MM.1S (cell line): ENCODE measurements at regions not wholly inside any gene's neighbourhood (a gene's known extent, or its start where the extent isn't known, plus 50 kb on each side); places are given as distances from the start of the nearest gene placed in this dataset.

Experiments
- DNase-seq: peaks from one replicate; pipeline ENCODE4 v3.0.0-alpha.2; 2015
- H2AFZ ChIP-seq: fragments of 300-600 bp; sonication (generic); 2 replicates; pipeline ENCODE4 v1.6.0; 2016; ENCODE audit warnings: antibody characterized with exemption, low read length
- H3F3A ChIP-seq: fragments of 300-600 bp; sonication (generic); 2 replicates; pipeline ENCODE4 v1.6.1; 2016; ENCODE audit warnings: mild to moderate bottlenecking, antibody characterized with exemption, low read length, moderate library complexity, mixed read lengths; ENCODE audit not compliant: insufficient read depth
- H3K27ac ChIP-seq: fragments of 300-600 bp; sonication (generic); 2 replicates; pipeline ENCODE4 v1.5.1; 2016; ENCODE audit warnings: mild to moderate bottlenecking, low read length
- H3K27me3 ChIP-seq: fragments of 300-600 bp; sonication (generic); replicated peaks from 2 replicates; pipeline ENCODE4 v1.6.0; 2016; ENCODE audit warnings: low read length; ENCODE audit not compliant: insufficient read depth
- H3K36me3 ChIP-seq: fragments of 300-600 bp; sonication (generic); replicated peaks from 2 replicates; pipeline ENCODE4 v1.6.1; 2016; ENCODE audit warnings: mild to moderate bottlenecking, low read length, mixed read lengths; ENCODE audit not compliant: insufficient read depth
- H3K4me1 ChIP-seq: fragments of 300-600 bp; sonication (generic); 2 replicates; pipeline ENCODE4 v1.6.1; 2016; ENCODE audit warnings: low read length, mixed read lengths
- H3K4me2 ChIP-seq: fragments of 300-600 bp; sonication (generic); 2 replicates; pipeline ENCODE4 v1.6.0; 2016; ENCODE audit warnings: low read depth, low read length
- H3K4me3 ChIP-seq: fragments of 300-600 bp; sonication (generic); 2 replicates; pipeline ENCODE4 v1.5.1; 2016; ENCODE audit warnings: low read length, mixed read lengths
- H3K79me2 ChIP-seq: fragments of 300-600 bp; sonication (generic); 2 replicates; pipeline ENCODE4 v1.6.1; 2016; ENCODE audit warnings: mixed run types, low read length, mixed read lengths
- H3K9ac ChIP-seq: fragments of 300-600 bp; sonication (generic); 2 replicates; pipeline ENCODE4 v1.6.1; 2016; ENCODE audit warnings: low read length, mixed read lengths
- H3K9me2 ChIP-seq: fragments of 300-600 bp; sonication (generic); replicated peaks from 2 replicates; pipeline ENCODE4 v1.6.1; 2016; ENCODE audit warnings: mild to moderate bottlenecking, low read length, mixed read lengths; ENCODE audit not compliant: insufficient read depth
- H3K9me3 ChIP-seq: fragments of 300-600 bp; sonication (generic); replicated peaks from 2 replicates; pipeline ENCODE4 v1.6.1; 2016; ENCODE audit warnings: mild to moderate bottlenecking, low read length, mixed read lengths; ENCODE audit not compliant: insufficient read depth
- H4K20me1 ChIP-seq: fragments of 300-600 bp; sonication (generic); 2 replicates; pipeline ENCODE4 v1.6.1; 2016; ENCODE audit warnings: mild to moderate bottlenecking, low read length, moderate library complexity, mixed read lengths; ENCODE audit not compliant: insufficient read depth
- EZH2 ChIP-seq: fragments of 300-600 bp; sonication (generic); optimal IDR thresholded peaks from 2 replicates; pipeline ENCODE3; 2017; ENCODE audit warnings: low read depth, mild to moderate bottlenecking, antibody characterized with exemption, low read length, mixed read lengths
- EZH2phosphoT487 ChIP-seq: fragments of 300-600 bp; sonication (generic); IDR thresholded peaks from 2 replicates; pipeline ENCODE4 v1.6.1; 2018; ENCODE audit warnings: antibody characterized with exemption, low read length
- TF ChIP-seq, protein P1 (sequence below): fragments of 300-600 bp; sonication (generic); IDR thresholded peaks from 2 replicates; pipeline ENCODE4 v1.5.1; 2016; ENCODE audit warnings: antibody characterized with exemption, low read length, mixed read lengths

DNA sequence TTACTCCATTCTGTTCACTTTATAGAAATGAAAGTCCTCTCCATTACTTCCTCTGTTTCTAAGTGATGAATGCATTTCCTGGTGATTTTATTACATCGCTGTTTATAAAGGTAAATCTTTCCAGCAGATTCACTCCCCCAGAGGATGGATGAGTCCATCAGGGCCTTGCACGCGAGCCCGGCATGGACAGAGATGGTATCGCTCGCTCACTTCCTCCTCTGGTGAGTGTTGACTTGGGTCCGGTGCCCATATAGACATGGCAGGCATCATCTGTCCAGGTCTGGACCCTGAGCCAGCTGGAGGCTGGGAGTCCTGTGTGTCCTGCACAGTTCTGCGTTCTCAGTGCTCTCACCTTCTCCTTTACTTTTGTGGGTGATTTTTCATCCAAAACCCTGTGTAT lies 733.6 kb upstream of the SALL3 start:
- no peak overlapping the region for H3K4me3 ChIP-seq
- no peak overlapping the region for H3K27ac ChIP-seq
- H3F3A ChIP-seq = no peaks in the 10 kb centered on the region
- no peaks in the 10 kb centered on the region for H3K4me1 ChIP-seq
- no peaks in the 10 kb centered on the region for H3K79me2 ChIP-seq
- H3K9me2 ChIP-seq = no peaks in the 10 kb centered on the region
- H3K27me3 ChIP-seq = no peaks in the 10 kb centered on the region
- DNase-seq = no peak
- H2AFZ ChIP-seq = no peak overlapping the region
- no peak for TF ChIP-seq EZH2phosphoT487
- TF ChIP-seq, protein P1, sequence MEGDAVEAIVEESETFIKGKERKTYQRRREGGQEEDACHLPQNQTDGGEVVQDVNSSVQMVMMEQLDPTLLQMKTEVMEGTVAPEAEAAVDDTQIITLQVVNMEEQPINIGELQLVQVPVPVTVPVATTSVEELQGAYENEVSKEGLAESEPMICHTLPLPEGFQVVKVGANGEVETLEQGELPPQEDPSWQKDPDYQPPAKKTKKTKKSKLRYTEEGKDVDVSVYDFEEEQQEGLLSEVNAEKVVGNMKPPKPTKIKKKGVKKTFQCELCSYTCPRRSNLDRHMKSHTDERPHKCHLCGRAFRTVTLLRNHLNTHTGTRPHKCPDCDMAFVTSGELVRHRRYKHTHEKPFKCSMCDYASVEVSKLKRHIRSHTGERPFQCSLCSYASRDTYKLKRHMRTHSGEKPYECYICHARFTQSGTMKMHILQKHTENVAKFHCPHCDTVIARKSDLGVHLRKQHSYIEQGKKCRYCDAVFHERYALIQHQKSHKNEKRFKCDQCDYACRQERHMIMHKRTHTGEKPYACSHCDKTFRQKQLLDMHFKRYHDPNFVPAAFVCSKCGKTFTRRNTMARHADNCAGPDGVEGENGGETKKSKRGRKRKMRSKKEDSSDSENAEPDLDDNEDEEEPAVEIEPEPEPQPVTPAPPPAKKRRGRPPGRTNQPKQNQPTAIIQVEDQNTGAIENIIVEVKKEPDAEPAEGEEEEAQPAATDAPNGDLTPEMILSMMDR = no peak
- no peak for TF ChIP-seq EZH2
- H3K9me3 ChIP-seq = no peaks in the 10 kb centered on the region
- no peak overlapping the region for H3K9ac ChIP-seq
- H4K20me1 ChIP-seq = no peaks in the 10 kb centered on the region
- no peaks in the 10 kb centered on the region for H3K36me3 ChIP-seq
- no peak overlapping the region for H3K4me2 ChIP-seq

DNA sequence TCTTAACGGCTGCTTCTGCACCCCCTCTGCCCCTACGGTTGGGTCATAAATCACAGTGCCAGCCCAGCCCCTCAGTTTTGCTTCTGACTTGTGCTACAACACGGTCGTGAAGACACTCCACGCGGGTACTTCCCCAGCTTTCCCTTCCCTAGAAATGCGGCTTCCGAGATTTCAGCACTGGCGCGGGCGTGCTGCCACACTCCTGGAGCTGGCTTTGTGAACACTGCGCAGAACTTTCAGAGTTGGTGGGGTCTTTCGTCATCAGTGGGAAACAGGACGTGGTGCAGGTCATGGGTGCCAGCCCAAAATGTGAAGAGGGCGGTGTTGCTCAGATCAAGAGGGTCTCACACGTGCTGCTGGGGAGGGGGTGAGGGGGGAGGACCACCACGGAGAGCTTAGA lies 733.0 kb upstream of the SALL3 start:
- Histone ChIP-seq H3K27me3 (no peaks in the 10 kb centered on the region), H3K4me1 (no peaks in the 10 kb centered on the region), H3K9ac (no peak overlapping the region), H3K79me2 (no peaks in the 10 kb centered on the region), H3K9me2 (no peaks in the 10 kb centered on the region), H2AFZ (no peak overlapping the region), H3K27ac (no peak overlapping the region), H3F3A (no peaks in the 10 kb centered on the region), H3K36me3 (no peaks in the 10 kb centered on the region), H3K4me2 (no peak overlapping the region), H4K20me1 (no peaks in the 10 kb centered on the region), H3K4me3 (no peak overlapping the region), H3K9me3 (no peaks in the 10 kb centered on the region)
- TF ChIP-seq EZH2 (no peak), EZH2phosphoT487 (no peak)
- TF ChIP-seq, protein P1 = no peak
- no peak for DNase-seq

DNA sequence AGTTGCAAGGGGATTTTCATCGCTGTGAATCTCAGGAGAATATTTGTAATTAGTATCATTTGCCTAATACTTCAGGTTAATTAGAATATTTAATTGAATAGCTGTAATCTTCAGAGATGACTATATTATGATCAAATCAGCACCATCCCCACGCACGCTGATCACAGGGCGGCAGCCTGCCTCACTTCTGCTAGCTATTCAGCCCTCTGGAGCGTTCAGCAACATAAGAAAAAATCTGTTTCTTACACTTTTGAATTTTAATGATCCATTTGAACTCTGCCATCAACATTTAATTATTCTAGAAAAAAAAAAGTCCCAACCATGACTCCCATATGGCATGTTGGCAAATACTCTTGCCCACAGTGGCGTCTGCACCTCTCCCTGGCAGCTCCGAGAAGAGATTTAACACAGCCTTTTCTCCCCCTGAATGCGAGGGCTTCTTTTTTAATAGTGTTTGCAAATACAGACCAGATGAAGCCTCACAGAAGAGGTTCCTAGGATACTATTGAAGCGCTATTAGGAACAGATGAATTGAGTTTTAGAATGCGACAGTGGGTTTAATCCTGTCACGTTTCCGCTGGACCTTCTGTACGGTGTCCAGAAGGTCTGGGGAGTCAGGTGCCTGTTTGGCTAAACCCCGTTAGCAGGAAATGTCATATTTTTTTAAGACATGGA lies 731.9 kb upstream of the SALL3 start:
- Histone ChIP-seq H3F3A (no peaks in the 10 kb centered on the region), H4K20me1 (no peaks in the 10 kb centered on the region), H3K79me2 (no peaks in the 10 kb centered on the region), H3K4me3 (no peak overlapping the region), H3K9me3 (no peaks in the 10 kb centered on the region), H2AFZ (no peak overlapping the region), H3K36me3 (no peaks in the 10 kb centered on the region), H3K4me2 (no peak overlapping the region), H3K9ac (no peak overlapping the region), H3K27me3 (no peaks in the 10 kb centered on the region), H3K27ac (no peak overlapping the region), H3K9me2 (no peaks in the 10 kb centered on the region), H3K4me1 (no peaks in the 10 kb centered on the region)
- no peak for TF ChIP-seq EZH2phosphoT487
- TF ChIP-seq, protein P1 = no peak
- no peak for TF ChIP-seq EZH2
- DNase-seq = no peak
